NOMO-1 treated with dmso at 0.1 percent for 144 hours (cell line): ENCODE measurements at regions not wholly inside any gene's neighbourhood (a gene's known extent, or its start where the extent isn't known, plus 50 kb on each side); places are given as distances from the start of the nearest gene placed in this dataset.
"Not testable (repeated sequence)": the region's sequence is repeated elsewhere in the genome, so short reads cannot be mapped to it uniquely, and the experiment has no call there.

Experiments
- DNase-seq: peaks from one replicate; lab custom pipeline; 2025; ENCODE audit not compliant: unreplicated experiment; lab: John Stamatoyannopoulos, UW

GRCh38 chr6:11410539-11411307, 126.8 kb upstream of the TMEM170B start:
- DNase-seq, result no peak

- DNase-seq, result no peak
Observed at GRCh38 chr6:11409371-11409770, 128.2 kb upstream of the TMEM170B start.

- DNase-seq, result no peak
Observed at GRCh38 chr6:11407414-11407813, 130.1 kb upstream of the TMEM170B start.

- DNase-seq, result peak; percentile 4
Observed at GRCh38 chr6:11404838-11405237, 132.7 kb upstream of the TMEM170B start.

GRCh38 chr6:11404081-11404480, 133.5 kb upstream of the TMEM170B start:
- DNase-seq, result peak; percentile 19

- DNase-seq, result no peak
Observed at GRCh38 chr6:11403035-11403601, 134.4 kb upstream of the TMEM170B start.

- DNase-seq, result not testable (repeated sequence)
Observed at GRCh38 chr6:11402581-11402980, 135.0 kb upstream of the TMEM170B start.

GRCh38 chr6:11401954-11402353, 135.6 kb upstream of the TMEM170B start:
- not testable (repeated sequence) for DNase-seq

- peak; percentile 21 for DNase-seq
Observed at GRCh38 chr6:11398451-11399326, 138.9 kb upstream of the TMEM170B start.

GRCh38 chr6:11397622-11398450, 139.7 kb upstream of the TMEM170B start:
- peak; percentile 35 for DNase-seq

GRCh38 chr6:11396860-11397259, 140.7 kb upstream of the TMEM170B start:
- DNase-seq, result no peak

- no peak for DNase-seq
Observed at GRCh38 chr6:11393713-11394627, 143.6 kb upstream of the TMEM170B start.

- DNase-seq, result no peak
Observed at GRCh38 chr6:11392778-11393507, 144.6 kb upstream of the TMEM170B start.

GRCh38 chr6:11391934-11392777, 145.4 kb upstream of the TMEM170B start:
- no peak for DNase-seq

- DNase-seq, result no peak
Observed at GRCh38 chr6:11389977-11390376, 147.6 kb upstream of the TMEM170B start.

GRCh38 chr6:11388983-11389944, 148.3 kb upstream of the TMEM170B start:
- DNase-seq, result no peak
